Esophagus squamous epithelium (tissue), 5 donors: ENCODE measurements at regions not wholly inside any gene's neighbourhood (a gene's known extent, or its start where the extent isn't known, plus 50 kb on each side); places are given as distances from the start of the nearest gene placed in this dataset.

Experiments used
- DNase-seq: peaks from one replicate; lab custom pipeline; 2025; lab: John Stamatoyannopoulos, UW
- H3K27ac ChIP-seq, 4 donors: fragments of 200-600 bp; sonication (generic); one replicate each; pipeline ENCODE4 v1.5.1; 2016 to 2019; ENCODE audit warnings: mild to moderate bottlenecking in 1 of 4
- H3K27me3 ChIP-seq, 4 donors: fragments of 200-600 bp; sonication (generic); 1 replicate in 3 of 4; 2 replicates in 1 of 4; pipeline versions ENCODE4 v1.5.1 to v1.6.0; 2017 to 2021; ENCODE audit warnings: antibody characterized with exemption in 1 of 4
- H3K36me3 ChIP-seq, 3 donors: fragments of 200-600 bp; sonication (generic); one replicate each; pipeline ENCODE4 v1.5.1; 2016 to 2019
- H3K4me1 ChIP-seq, 3 donors: fragments of 200-600 bp; sonication (generic); one replicate each; pipeline ENCODE4 v1.5.1; 2017 to 2019
- H3K4me3 ChIP-seq, 4 donors: fragments of 200-600 bp; sonication (generic); 1 replicate in 3 of 4; 2 replicates in 1 of 4; pipeline ENCODE4 v1.5.1; 2016 to 2019; ENCODE audit warnings: mild to moderate bottlenecking in 2 of 4, moderate library complexity in 1 of 4
- H3K9me3 ChIP-seq, 3 donors: fragments of 200-600 bp; sonication (generic); one replicate each; pipeline ENCODE4 v1.5.1; 2016 to 2019
- POLR2A ChIP-seq, 4 donors: fragments of 450-650 bp; IDR thresholded peaks; one replicate each; pipeline ENCODE4 v1.6.1; 2017; ENCODE audit warnings: antibody characterized with exemption in 4 of 4, mild to moderate bottlenecking in 4 of 4, moderate library complexity in 3 of 4
- WGBS, 2 donors: methylation state at CpG; one replicate each; pipeline ENCODE4 v1.1.5; 2018; 5-methylcytosine and 5-hydroxymethylcytosine counted together
- intact Hi-C: fragments of 100-400 bp; cut with DNase I; formaldehyde crosslinking; loops from one replicate; pipeline ENCODE4 v1.15.0; 2022
- TF ChIP-seq, protein P1 (sequence below), 6 experiments: fragments of 450-650 bp in 4 of 6; fragments of 200-600 bp in 2 of 6; sonication (generic) in 2 of 6; IDR thresholded peaks; one replicate each; pipeline ENCODE4 v1.5.1; 2016 to 2019; ENCODE audit warnings: antibody characterized with exemption in 6 of 6, mild to moderate bottlenecking in 4 of 6, moderate library complexity in 4 of 6
- donor health status: DM: yes; HTN: yes; CAD: no.

DNA sequence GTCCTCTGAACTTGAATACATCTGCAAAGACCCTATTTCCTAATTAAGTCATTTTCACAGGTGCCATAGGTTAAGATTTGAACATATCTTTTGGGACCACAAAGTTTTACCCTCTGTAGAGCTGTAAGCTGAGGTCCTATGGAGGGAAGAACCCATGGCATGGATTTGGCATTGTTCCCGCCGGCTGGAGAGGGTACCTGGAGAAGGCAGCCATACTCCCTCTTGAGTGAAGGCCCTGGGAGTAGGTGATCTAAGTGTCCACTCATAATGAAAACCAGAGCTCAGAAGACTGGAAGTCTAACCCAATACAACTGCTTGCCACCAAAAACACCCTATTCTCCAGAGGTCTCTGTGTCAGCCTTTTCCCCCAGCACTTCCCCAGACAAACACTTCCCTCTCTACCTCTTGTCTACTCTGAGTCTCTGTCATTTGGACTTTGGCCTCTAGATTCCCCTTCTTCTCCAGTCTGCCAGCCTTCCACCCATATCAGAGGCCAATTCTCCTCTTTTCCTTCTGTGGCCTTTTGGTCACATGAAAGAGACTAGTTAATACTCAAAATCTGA is 363.9 kb downstream of the MAFB start:
- WGBS, 2 donors: 100% methylated on average over 2 of the region's 2 CpGs
- TF ChIP-seq, protein P1, sequence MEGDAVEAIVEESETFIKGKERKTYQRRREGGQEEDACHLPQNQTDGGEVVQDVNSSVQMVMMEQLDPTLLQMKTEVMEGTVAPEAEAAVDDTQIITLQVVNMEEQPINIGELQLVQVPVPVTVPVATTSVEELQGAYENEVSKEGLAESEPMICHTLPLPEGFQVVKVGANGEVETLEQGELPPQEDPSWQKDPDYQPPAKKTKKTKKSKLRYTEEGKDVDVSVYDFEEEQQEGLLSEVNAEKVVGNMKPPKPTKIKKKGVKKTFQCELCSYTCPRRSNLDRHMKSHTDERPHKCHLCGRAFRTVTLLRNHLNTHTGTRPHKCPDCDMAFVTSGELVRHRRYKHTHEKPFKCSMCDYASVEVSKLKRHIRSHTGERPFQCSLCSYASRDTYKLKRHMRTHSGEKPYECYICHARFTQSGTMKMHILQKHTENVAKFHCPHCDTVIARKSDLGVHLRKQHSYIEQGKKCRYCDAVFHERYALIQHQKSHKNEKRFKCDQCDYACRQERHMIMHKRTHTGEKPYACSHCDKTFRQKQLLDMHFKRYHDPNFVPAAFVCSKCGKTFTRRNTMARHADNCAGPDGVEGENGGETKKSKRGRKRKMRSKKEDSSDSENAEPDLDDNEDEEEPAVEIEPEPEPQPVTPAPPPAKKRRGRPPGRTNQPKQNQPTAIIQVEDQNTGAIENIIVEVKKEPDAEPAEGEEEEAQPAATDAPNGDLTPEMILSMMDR (IDR thresholded peaks at IDR 0.05): no peak
- TF ChIP-seq POLR2A (IDR thresholded peaks at IDR 0.05): no peak
- H3K36me3 ChIP-seq: no peaks in the 10 kb centered on the region
- H3K27ac ChIP-seq: no peak overlapping the region
- H3K4me1 ChIP-seq: peaks cover 0 to 47% (median 9%) of the 10 kb centered on the region in 3 donors
- H3K4me3 ChIP-seq: no peak overlapping the region
- no peaks in the 10 kb centered on the region for H3K9me3 ChIP-seq
- H3K27me3 ChIP-seq: no peaks in the 10 kb centered on the region
- DNase-seq: no peak
- intact Hi-C loops: no loop called here

DNA sequence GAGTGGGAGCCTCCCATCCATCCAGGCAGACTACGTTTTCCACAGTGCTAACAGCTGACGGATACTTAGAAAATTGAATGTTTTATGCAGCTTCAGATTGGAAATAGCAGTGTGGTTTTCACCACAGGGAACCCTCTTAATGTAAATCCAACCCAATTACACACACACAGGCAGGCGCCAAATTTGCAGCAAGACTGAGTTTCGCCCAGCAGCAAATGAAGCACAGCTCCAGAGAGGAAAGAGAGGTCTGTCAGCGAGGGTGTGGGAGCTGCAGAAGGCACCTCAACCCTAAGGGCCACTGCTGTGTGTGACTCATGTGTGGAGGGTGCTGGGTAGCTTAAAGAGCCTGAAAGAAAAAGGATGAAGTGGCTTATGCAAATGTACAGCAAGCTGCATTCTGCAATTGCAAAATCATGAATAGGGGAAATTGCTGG is 365.7 kb downstream of the MAFB start:
- WGBS, 2 donors: 32 to 36% methylated on average over 4 to 5 of the region's 5 CpGs
- no peak for DNase-seq
- H3K4me1 ChIP-seq: peaks cover 0 to 57% (median 9%) of the 10 kb centered on the region in 3 donors
- no peaks in the 10 kb centered on the region for H3K9me3 ChIP-seq
- no peak overlapping the region for H3K4me3 ChIP-seq
- no peaks in the 10 kb centered on the region for H3K27me3 ChIP-seq
- no peaks in the 10 kb centered on the region for H3K36me3 ChIP-seq
- TF ChIP-seq POLR2A (IDR thresholded peaks at IDR 0.05): no peak
- TF ChIP-seq, protein P1 (IDR thresholded peaks at IDR 0.05): no peak
- H3K27ac ChIP-seq: peak overlapping the region; percentile 43 to 81 (median 68)
- intact Hi-C loops: no loop called here

GRCh38 chr20:40322941-40323340 is 366.1 kb downstream of the MAFB start:
- Histone ChIP-seq H3K4me1 (peaks cover 0 to 61% (median 9%) of the 10 kb centered on the region in 3 donors), H3K36me3 (no peaks in the 10 kb centered on the region), H3K27ac (peak overlapping the region; percentile 43 to 81 (median 68)), H3K27me3 (no peaks in the 10 kb centered on the region), H3K9me3 (no peaks in the 10 kb centered on the region), H3K4me3 (no peak overlapping the region)
- WGBS, 2 donors: 43 to 73% methylated on average over 1 of the region's 1 CpG
- TF ChIP-seq, protein P1 (IDR thresholded peaks at IDR 0.05): no peak
- TF ChIP-seq POLR2A (IDR thresholded peaks at IDR 0.05): no peak
- DNase-seq: no peak
- intact Hi-C loops: no loop called here

- Histone ChIP-seq H3K4me3 (no peak overlapping the region), H3K27me3 (no peaks in the 10 kb centered on the region), H3K36me3 (no peaks in the 10 kb centered on the region), H3K9me3 (no peaks in the 10 kb centered on the region), H3K4me1 (peaks cover 0 to 72% (median 16%) of the 10 kb centered on the region in 3 donors), H3K27ac (no peak overlapping the region)
- TF ChIP-seq POLR2A (IDR thresholded peaks at IDR 0.05): no peak
- TF ChIP-seq, protein P1 (IDR thresholded peaks at IDR 0.05): no peak
- 77 to 93% methylated on average over 4 to 5 of the region's 7 CpGs for WGBS, 2 donors
- DNase-seq: no peak
- intact Hi-C loops: no loop called here
Measured at GRCh38 chr20:40320517-40321011, 368.5 kb downstream of the MAFB start.

- 76 to 80% methylated on average over 12 to 15 of the region's 15 CpGs for WGBS, 2 donors
- TF ChIP-seq, protein P1 (IDR thresholded peaks at IDR 0.05): no peak
- TF ChIP-seq POLR2A (IDR thresholded peaks at IDR 0.05): no peak
- no peak overlapping the region for H3K27ac ChIP-seq
- DNase-seq: no peak
- no peaks in the 10 kb centered on the region for H3K9me3 ChIP-seq
- H3K36me3 ChIP-seq: no peaks in the 10 kb centered on the region
- intact Hi-C loops: no loop called here
- no peaks in the 10 kb centered on the region for H3K27me3 ChIP-seq
- H3K4me1 ChIP-seq: peaks cover 0 to 79% (median 18%) of the 10 kb centered on the region in 3 donors
- no peak overlapping the region for H3K4me3 ChIP-seq
Measured at GRCh38 chr20:40319741-40320516, 369.1 kb downstream of the MAFB start.
